BJ (cell line): ENCODE measurements at regions not wholly inside any gene's neighbourhood (a gene's known extent, or its start where the extent isn't known, plus 50 kb on each side); places are given as distances from the start of the nearest gene placed in this dataset.

Source experiments
- CTCF ChIA-PET: fragments of 350-600 bp; formaldehyde crosslinking; extraction: SDS; loops from one replicate; lab custom pipeline; 2021; ENCODE audit warnings: antibody characterized with exemption, inconsistent platforms; lab: Yijun Ruan, JAX
- POLR2A ChIA-PET: fragments of 300-600 bp; sonication (Branson Sonifier 250); formaldehyde crosslinking; extraction: SDS; loops from one replicate; lab custom pipeline; 2021; ENCODE audit warnings: antibody characterized with exemption; lab: Charles Lee
- DNase-seq: peaks from one replicate; pipeline ENCODE4 v3.0.0-alpha.2; 2011; ENCODE audit warnings: low read depth
- H3K27me3 ChIP-seq: 2 replicates; pipeline ENCODE4 v1.6.0; 2011; ENCODE audit warnings: low read length; ENCODE audit not compliant: control insufficient read depth, insufficient read depth
- H3K36me3 ChIP-seq: 2 replicates; pipeline ENCODE4 v1.5.1; 2011; ENCODE audit warnings: low read length; ENCODE audit not compliant: control insufficient read depth, insufficient read depth
- H3K4me3 ChIP-seq: 2 replicates; pipeline ENCODE4 v1.5.1; 2011; ENCODE audit warnings: low read depth, mild to moderate bottlenecking, control low read depth, low read length
- TF ChIP-seq, protein P1 (sequence below): IDR thresholded peaks from 2 replicates; pipeline ENCODE4 v1.5.1; 2011; ENCODE audit warnings: low read depth, mild to moderate bottlenecking, control low read depth, inconsistent platforms, low read length, moderate library complexity; ENCODE audit not compliant: insufficient read depth

DNA sequence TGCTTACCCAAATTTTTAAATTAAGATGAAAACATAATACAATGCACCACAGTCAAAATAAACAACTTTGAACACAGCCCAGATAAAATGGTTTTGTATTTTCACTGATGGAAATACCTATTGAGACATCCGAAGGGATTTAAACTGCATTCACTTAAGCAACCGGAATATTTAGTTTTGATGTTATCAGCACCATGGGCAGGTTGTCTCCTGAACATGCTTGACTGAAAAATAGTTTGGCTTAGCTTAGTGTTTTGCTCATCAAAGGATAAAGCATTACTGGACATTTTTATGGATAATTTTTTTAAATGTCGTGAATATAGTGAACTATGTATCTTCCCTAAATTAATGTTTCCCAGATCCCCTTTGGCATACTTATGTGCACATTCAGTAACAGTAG lies 177.5 kb downstream of the GJA1 start:
- ChIA-PET CTCF (no interaction called here), POLR2A (no interaction called here)
- DNase-seq, result no peak
- Histone ChIP-seq H3K27me3 (no peaks in the 10 kb centered on the region), H3K4me3 (no peak overlapping the region), H3K36me3 (no peaks in the 10 kb centered on the region)
- TF ChIP-seq, protein P1, sequence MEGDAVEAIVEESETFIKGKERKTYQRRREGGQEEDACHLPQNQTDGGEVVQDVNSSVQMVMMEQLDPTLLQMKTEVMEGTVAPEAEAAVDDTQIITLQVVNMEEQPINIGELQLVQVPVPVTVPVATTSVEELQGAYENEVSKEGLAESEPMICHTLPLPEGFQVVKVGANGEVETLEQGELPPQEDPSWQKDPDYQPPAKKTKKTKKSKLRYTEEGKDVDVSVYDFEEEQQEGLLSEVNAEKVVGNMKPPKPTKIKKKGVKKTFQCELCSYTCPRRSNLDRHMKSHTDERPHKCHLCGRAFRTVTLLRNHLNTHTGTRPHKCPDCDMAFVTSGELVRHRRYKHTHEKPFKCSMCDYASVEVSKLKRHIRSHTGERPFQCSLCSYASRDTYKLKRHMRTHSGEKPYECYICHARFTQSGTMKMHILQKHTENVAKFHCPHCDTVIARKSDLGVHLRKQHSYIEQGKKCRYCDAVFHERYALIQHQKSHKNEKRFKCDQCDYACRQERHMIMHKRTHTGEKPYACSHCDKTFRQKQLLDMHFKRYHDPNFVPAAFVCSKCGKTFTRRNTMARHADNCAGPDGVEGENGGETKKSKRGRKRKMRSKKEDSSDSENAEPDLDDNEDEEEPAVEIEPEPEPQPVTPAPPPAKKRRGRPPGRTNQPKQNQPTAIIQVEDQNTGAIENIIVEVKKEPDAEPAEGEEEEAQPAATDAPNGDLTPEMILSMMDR, result no peak

DNA sequence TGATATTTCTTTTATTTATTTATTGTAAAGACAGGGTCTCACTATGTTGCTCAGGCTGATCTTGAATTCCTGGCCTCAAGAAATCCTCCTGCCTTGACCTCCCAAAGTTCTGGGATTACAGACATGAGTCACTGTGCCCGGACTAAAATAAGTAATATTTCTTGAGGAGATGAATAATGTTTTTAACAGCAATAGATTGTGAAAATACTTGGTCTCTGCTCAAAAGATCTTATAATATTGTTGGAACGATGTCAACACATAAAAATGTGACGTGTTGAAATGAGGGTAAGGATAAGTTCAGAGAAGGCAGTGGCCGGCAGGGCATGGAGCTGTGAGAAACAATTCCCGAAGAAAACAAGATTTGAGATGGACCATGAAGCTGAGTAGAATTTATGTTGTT lies 178.7 kb downstream of the GJA1 start:
- no peak for DNase-seq
- ChIA-PET CTCF (interaction anchor here (1.6 kb wide), 1 partner anchor 244 kb away, joined by 4 read pairs; no protein-coding TSS in a partner anchor), POLR2A (no interaction called here)
- H3K36me3 ChIP-seq, result no peaks in the 10 kb centered on the region
- no peak overlapping the region for H3K4me3 ChIP-seq
- TF ChIP-seq, protein P1, result no peak
- H3K27me3 ChIP-seq, result no peaks in the 10 kb centered on the region

DNA sequence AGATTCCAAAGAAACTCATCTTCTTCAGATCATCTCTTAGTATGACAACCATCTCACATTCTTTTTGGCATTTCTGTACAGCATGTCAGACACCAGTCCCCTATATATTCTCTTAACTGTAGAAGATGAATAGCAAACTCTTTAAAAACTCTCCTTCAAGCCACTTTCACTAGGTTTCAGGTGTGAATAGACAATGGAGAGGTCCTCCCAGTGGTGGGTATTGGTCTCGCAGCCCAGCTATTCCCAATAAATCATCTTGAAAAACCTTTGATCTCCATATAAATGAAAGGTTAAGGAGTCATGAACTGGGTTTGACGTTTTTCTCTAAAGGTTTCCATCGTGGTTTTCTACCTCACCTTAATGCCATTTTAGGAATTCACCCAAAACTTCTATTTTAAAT lies 180.0 kb downstream of the GJA1 start:
- TF ChIP-seq, protein P1, result 0 out of 2 replicates have a peak, but pooled peaks have one; percentile 15

DNA sequence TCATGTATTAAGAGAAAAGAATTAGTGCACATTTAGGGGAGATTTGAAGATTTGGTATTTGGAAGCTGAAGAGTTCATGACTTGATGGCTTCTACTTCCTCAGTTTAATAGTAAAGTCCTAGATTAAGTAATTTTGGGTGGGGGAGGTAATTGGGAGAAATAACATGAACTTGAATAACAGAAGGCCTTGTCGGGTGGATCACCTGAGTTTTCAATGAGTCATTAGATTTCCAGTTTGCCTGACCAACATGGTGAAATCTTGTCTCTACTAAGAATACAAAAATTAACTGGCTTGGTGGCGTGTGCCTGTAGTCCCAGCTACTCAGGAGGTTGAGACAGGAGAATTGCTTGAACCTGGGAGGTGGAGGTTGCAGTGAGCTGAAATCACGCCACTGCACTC lies 181.0 kb downstream of the GJA1 start:
- H3K36me3 ChIP-seq, result no peaks in the 10 kb centered on the region
- POLR2A ChIA-PET, result no interaction called here
- no peak overlapping the region for H3K4me3 ChIP-seq
- TF ChIP-seq, protein P1, result no peak
- CTCF ChIA-PET, result no interaction called here
- no peak for DNase-seq
- H3K27me3 ChIP-seq, result no peaks in the 10 kb centered on the region

More for the DNA sequence above, 180.0 kb downstream of the GJA1 start:
- no peaks in the 10 kb centered on the region for H3K27me3 ChIP-seq
- POLR2A ChIA-PET, result no interaction called here
- H3K4me3 ChIP-seq, result no peak overlapping the region
- no peak for DNase-seq
- no peaks in the 10 kb centered on the region for H3K36me3 ChIP-seq
- CTCF ChIA-PET, result interaction anchor here (1.6 kb wide), 1 partner anchor 243 kb away, joined by 4 read pairs; no protein-coding TSS in a partner anchor

DNA sequence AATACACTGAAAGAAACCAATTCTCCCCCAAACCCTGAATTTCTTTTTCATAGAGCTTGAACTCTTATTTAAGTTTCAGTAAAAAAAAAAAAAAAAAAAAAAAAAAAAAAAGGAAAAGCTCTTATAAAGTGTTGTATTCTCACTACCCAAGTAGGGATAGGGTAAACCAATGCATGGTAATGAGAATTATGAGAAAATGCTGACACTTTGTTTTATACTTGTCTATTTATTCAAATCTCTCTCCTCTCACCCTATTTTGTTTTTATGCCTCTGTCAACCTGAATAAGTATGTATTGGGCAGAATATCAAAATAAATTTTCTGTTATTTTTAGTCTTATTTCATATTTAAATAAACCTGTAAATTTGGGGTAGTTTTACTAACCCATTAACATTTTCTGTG lies 181.9 kb downstream of the GJA1 start:
- ChIA-PET POLR2A (no interaction called here), CTCF (interaction anchor here (0.6 kb wide), 1 partner anchor 25 kb away, joined by 3 read pairs; no protein-coding TSS in a partner anchor)
- Histone ChIP-seq H3K36me3 (no peaks in the 10 kb centered on the region), H3K4me3 (no peak overlapping the region), H3K27me3 (no peaks in the 10 kb centered on the region)
- TF ChIP-seq, protein P1, result no peak
- no peak for DNase-seq
